Activated T-helper 17 cell treated with anti-CD3 and anti-CD28 coated beads, Interleukin-2, amount 50 U/mL, for 72 hours (primary cell): ENCODE measurements at regions not wholly inside any gene's neighbourhood (a gene's known extent, or its start where the extent isn't known, plus 50 kb on each side); places are given as distances from the start of the nearest gene placed in this dataset.

Experiments
- ATAC-seq: fragments of 150-1000 bp; cut with Tn5 transposase; replicated peaks from 2 replicates; pipeline ENCODE4 v1.10.0; 2021; ENCODE audit warnings: mild to moderate bottlenecking, moderate library complexity
- H3K27ac Mint-ChIP-seq: one replicate; pipeline ENCODE4 v1.8.0; 2022; ENCODE audit warnings: mixed read lengths
- H3K27me3 Mint-ChIP-seq: one replicate; pipeline ENCODE4 v1.8.0; 2022; ENCODE audit warnings: mixed read lengths
- H3K36me3 Mint-ChIP-seq: one replicate; pipeline ENCODE4 v1.8.0; 2022; ENCODE audit warnings: low read depth, mild to moderate bottlenecking, mixed read lengths
- H3K4me1 Mint-ChIP-seq: one replicate; pipeline ENCODE4 v1.8.0; 2022; ENCODE audit warnings: mixed read lengths
- H3K4me3 Mint-ChIP-seq: one replicate; pipeline ENCODE4 v1.8.0; 2022; ENCODE audit warnings: mild to moderate bottlenecking, mixed read lengths
- H3K9me3 Mint-ChIP-seq: one replicate; pipeline ENCODE4 v1.8.0; 2022; ENCODE audit warnings: mixed read lengths

- Mint-ChIP-seq H3K4me1 (no peaks in the 10 kb centered on the region), H3K4me3 (no peak overlapping the region), H3K9me3 (peaks cover 5% of the 10 kb centered on the region), H3K27me3 (no peaks in the 10 kb centered on the region), H3K27ac (no peak overlapping the region), H3K36me3 (no peaks in the 10 kb centered on the region)
- peak; percentile 88 for ATAC-seq
Measured at GRCh38 chrX:125003746-125004446, 315.8 kb upstream of the TEX13C start.

- H3K27me3 Mint-ChIP-seq = no peaks in the 10 kb centered on the region
- H3K36me3 Mint-ChIP-seq = no peaks in the 10 kb centered on the region
- peaks cover 5% of the 10 kb centered on the region for H3K9me3 Mint-ChIP-seq
- peak; percentile 37 for ATAC-seq
- H3K4me1 Mint-ChIP-seq = no peaks in the 10 kb centered on the region
- no peak overlapping the region for H3K27ac Mint-ChIP-seq
- no peak overlapping the region for H3K4me3 Mint-ChIP-seq
Measured at GRCh38 chrX:125004799-125005198, 314.9 kb upstream of the TEX13C start.

- Mint-ChIP-seq H3K4me3 (no peak overlapping the region), H3K27ac (no peak overlapping the region), H3K27me3 (no peaks in the 10 kb centered on the region), H3K4me1 (no peaks in the 10 kb centered on the region), H3K36me3 (no peaks in the 10 kb centered on the region), H3K9me3 (peaks cover 5% of the 10 kb centered on the region)
- ATAC-seq = no peak
Measured at GRCh38 chrX:125005863-125006262, 313.8 kb upstream of the TEX13C start.

- Mint-ChIP-seq H3K27ac (no peak overlapping the region), H3K36me3 (no peaks in the 10 kb centered on the region), H3K4me1 (no peaks in the 10 kb centered on the region), H3K27me3 (no peaks in the 10 kb centered on the region), H3K9me3 (peaks cover 5% of the 10 kb centered on the region), H3K4me3 (no peak overlapping the region)
- no peak for ATAC-seq
Measured at GRCh38 chrX:125006704-125007103, 313.0 kb upstream of the TEX13C start.

- ATAC-seq = no peak
Measured at GRCh38 chrX:125012585-125012984, 307.1 kb upstream of the TEX13C start.

GRCh38 chrX:125029131-125029530, 290.5 kb upstream of the TEX13C start:
- Mint-ChIP-seq H3K4me1 (no peaks in the 10 kb centered on the region), H3K27me3 (no peaks in the 10 kb centered on the region), H3K36me3 (no peaks in the 10 kb centered on the region), H3K4me3 (no peak overlapping the region), H3K9me3 (no peaks in the 10 kb centered on the region), H3K27ac (no peak overlapping the region)
- no peak for ATAC-seq

More at GRCh38 chrX:125012585-125012984, 307.1 kb upstream of the TEX13C start:
- no peak overlapping the region for H3K27ac Mint-ChIP-seq
- no peaks in the 10 kb centered on the region for H3K4me1 Mint-ChIP-seq
- no peaks in the 10 kb centered on the region for H3K36me3 Mint-ChIP-seq
- H3K9me3 Mint-ChIP-seq = peaks cover 5% of the 10 kb centered on the region
- no peak overlapping the region for H3K4me3 Mint-ChIP-seq
- no peaks in the 10 kb centered on the region for H3K27me3 Mint-ChIP-seq
